T-helper 17 cell (primary cell): ENCODE measurements at regions not wholly inside any gene's neighbourhood (a gene's known extent, or its start where the extent isn't known, plus 50 kb on each side); places are given as distances from the start of the nearest gene placed in this dataset.
A peak's percentile ranks its signal among the peaks of the same experiment; 100 is the strongest.

Source experiments
- ATAC-seq: fragments of 150-1000 bp; cut with Tn5 transposase; 2 replicates; pipeline ENCODE4 v1.10.0; 2021; ENCODE audit warnings: mild to moderate bottlenecking, moderate library complexity
- DNase-seq, 3 donors: peaks; one replicate each; pipeline versions ENCODE4 v3.0.0 to v3.0.0-alpha.2; 2020 to 2021
- H3K9me3 ChIP-seq: one replicate; pipeline ENCODE4 v1.7.0; 2013; ENCODE audit warnings: low read length, mild to moderate bottlenecking; ENCODE audit not compliant: control insufficient read depth, poor library complexity, severe bottlenecking
- H3K27ac Mint-ChIP-seq: one replicate; pipeline ENCODE4 v1.8.0; 2022; ENCODE audit warnings: mild to moderate bottlenecking, moderate library complexity, mixed read lengths
- H3K27me3 Mint-ChIP-seq: one replicate; pipeline ENCODE4 v1.8.0; 2022; ENCODE audit warnings: mixed read lengths
- H3K36me3 Mint-ChIP-seq: one replicate; pipeline ENCODE4 v1.8.0; 2022; ENCODE audit warnings: low read depth, mixed read lengths
- H3K4me1 Mint-ChIP-seq: one replicate; pipeline ENCODE4 v1.8.0; 2022; ENCODE audit warnings: mild to moderate bottlenecking, mixed read lengths
- H3K4me3 Mint-ChIP-seq: one replicate; pipeline ENCODE4 v1.8.0; 2022; ENCODE audit warnings: mild to moderate bottlenecking, moderate library complexity, mixed read lengths

DNA sequence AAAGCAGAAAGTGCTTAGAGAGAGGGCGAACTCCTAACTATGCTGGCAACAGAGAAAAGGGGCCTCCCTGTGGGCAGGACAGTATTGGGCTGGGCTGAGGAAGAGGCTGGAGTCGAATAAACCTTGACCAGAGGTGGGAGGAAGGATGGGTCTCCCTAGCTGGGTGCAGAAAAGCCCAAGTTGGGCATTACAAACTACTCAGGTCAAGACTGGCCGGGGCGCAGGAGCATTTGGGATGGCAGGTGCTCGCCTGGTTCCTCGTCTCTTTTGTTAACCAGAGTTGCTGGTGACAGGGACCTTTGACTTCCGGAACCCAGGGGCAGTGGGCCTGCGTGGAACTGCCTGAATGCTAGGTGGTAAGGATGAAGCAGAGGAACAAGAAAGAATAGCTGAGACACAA, 80.3 kb upstream of the SHISAL1 start:
- peak in 1 of 3 donors; percentile 1 for DNase-seq

DNA sequence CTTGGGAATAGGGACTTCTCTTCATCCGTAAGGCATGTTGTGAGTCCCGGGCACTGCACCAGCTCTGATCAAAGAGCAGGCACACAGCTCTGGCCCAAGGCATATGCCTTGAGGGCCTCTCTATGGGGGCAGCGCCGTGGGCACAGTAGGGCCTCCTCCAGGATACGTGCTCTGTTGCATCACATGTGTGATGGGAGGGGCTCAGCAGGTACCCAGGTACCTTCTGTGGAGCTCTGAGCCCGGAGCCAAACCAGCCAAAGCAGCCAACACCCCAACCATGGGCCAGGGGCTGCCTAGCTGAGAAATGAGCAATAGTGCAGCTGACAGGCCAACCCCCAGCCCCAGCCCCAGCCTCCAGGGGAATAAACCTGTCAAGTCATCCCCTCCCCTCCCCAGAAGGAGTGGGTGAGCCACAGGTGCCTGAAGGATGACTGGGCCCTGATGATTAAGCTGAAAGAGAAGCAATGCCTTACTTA, 79.7 kb upstream of the SHISAL1 start:
- Mint-ChIP-seq H3K27me3 (peaks cover 48% of the 10 kb centered on the region), H3K27ac (peak overlapping the region; percentile 16), H3K36me3 (peaks cover 2% of the 10 kb centered on the region), H3K4me1 (peaks cover 7% of the 10 kb centered on the region), H3K4me3 (no peak overlapping the region)
- DNase-seq, result no peak
- ATAC-seq, result no peak
- H3K9me3 ChIP-seq, result no peaks in the 10 kb centered on the region

More for the DNA sequence above, 80.3 kb upstream of the SHISAL1 start:
- Mint-ChIP-seq H3K4me1 (peaks cover 9% of the 10 kb centered on the region), H3K27me3 (peaks cover 46% of the 10 kb centered on the region), H3K27ac (no peak overlapping the region), H3K36me3 (peaks cover 2% of the 10 kb centered on the region), H3K4me3 (no peak overlapping the region)
- ATAC-seq, result no peak
- no peaks in the 10 kb centered on the region for H3K9me3 ChIP-seq

DNA sequence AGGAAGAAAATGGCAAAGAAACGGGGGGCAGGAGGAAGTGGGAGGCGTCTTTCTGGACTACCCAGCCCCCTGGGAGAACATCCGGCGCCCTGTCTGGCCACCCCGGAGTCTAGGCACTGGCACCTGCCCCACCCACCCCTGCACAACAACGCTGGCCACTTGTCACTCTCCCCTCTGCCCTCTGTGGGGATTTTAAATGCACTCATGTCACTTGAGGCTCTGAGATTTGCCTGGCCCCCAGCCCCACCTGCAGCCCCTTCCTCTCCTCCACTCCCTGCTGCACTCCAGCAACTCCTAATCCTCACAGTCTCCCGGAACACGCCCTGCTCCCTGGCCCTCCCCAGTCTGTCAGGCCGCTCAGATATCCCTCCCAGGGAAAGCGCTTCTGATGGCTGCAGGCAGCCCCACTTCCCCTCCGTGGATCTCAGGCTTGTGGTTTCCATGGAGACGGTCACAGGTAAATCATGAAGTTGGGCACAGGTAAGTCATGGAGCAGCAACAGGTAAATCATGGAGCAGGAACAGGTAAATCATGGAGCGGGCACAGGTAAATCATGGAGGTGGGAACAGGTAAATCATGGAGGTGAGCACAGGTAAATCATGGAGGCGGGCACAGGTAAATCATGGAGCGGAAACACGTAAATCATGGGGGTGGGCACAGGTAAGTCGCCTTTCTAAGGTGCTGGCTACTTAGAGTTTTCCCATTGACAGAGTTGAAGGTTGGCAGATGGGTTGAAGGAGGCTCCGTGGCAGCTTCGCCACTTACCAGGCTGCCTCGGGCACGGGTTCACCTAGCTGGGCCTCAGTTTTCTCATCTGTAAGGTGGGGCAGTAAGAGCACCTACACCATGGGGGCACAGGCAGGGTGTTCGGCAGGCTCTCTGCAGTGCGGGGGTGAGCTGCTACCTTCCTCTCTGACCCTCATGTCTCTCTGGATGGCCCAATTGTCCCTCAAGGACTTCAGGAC, 79.0 kb upstream of the SHISAL1 start:
- H3K4me3 Mint-ChIP-seq, result no peak overlapping the region
- peak overlapping the region; percentile 16 for H3K27ac Mint-ChIP-seq
- no peaks in the 10 kb centered on the region for H3K9me3 ChIP-seq
- H3K36me3 Mint-ChIP-seq, result peaks cover 2% of the 10 kb centered on the region
- H3K4me1 Mint-ChIP-seq, result peaks cover 6% of the 10 kb centered on the region
- DNase-seq, result peak in 1 of 3 donors; percentile 7
- H3K27me3 Mint-ChIP-seq, result peaks cover 52% of the 10 kb centered on the region
- no peak for ATAC-seq

DNA sequence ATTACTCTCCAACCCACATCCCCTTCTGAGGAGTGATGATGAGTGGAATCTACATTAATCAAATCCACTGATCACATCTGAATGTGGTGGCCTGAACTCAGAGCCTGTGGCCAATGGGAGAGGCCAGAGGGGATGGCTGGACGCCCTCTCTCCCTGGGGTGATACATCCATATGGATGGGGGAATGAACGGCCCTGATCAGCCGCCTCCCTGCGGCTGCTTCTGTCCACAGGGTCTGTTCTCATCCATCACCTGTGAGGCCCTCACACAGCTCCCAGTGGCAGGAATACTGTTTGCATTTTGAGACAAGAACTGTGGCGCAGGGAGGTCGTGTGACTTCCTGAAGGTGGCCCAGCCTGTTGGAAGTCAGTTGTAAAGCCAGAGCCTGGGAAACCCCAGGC, 78.3 kb upstream of the SHISAL1 start:
- H3K27ac Mint-ChIP-seq, result no peak overlapping the region
- DNase-seq (no peak), ATAC-seq (no peak)
- H3K4me3 Mint-ChIP-seq, result no peak overlapping the region
- H3K27me3 Mint-ChIP-seq, result peaks cover 56% of the 10 kb centered on the region
- H3K4me1 Mint-ChIP-seq, result peaks cover 5% of the 10 kb centered on the region
- H3K9me3 ChIP-seq, result no peaks in the 10 kb centered on the region
- peaks cover 2% of the 10 kb centered on the region for H3K36me3 Mint-ChIP-seq

DNA sequence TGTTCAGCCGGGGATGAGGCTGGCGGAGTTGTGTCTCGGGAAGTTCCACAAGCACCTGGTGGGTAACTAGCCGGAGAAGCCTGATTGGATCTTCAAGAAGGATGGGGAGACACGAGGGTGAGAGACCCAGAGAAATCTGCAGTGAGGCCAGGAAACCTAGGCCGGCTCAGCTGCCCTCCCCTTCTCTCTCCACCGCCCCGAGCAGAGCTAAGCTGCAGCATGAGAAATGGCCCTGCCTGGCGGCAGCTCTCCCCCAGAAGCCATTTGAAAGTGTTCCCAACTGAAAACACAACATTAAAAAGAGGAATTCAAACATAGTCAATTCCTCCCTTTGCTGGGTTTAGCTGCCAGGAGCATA, 77.8 kb upstream of the SHISAL1 start:
- Mint-ChIP-seq H3K36me3 (peaks cover 2% of the 10 kb centered on the region), H3K4me1 (peaks cover 3% of the 10 kb centered on the region), H3K27me3 (peaks cover 52% of the 10 kb centered on the region), H3K27ac (no peak overlapping the region), H3K4me3 (no peak overlapping the region)
- DNase-seq (no peak), ATAC-seq (no peak)
- no peaks in the 10 kb centered on the region for H3K9me3 ChIP-seq

DNA sequence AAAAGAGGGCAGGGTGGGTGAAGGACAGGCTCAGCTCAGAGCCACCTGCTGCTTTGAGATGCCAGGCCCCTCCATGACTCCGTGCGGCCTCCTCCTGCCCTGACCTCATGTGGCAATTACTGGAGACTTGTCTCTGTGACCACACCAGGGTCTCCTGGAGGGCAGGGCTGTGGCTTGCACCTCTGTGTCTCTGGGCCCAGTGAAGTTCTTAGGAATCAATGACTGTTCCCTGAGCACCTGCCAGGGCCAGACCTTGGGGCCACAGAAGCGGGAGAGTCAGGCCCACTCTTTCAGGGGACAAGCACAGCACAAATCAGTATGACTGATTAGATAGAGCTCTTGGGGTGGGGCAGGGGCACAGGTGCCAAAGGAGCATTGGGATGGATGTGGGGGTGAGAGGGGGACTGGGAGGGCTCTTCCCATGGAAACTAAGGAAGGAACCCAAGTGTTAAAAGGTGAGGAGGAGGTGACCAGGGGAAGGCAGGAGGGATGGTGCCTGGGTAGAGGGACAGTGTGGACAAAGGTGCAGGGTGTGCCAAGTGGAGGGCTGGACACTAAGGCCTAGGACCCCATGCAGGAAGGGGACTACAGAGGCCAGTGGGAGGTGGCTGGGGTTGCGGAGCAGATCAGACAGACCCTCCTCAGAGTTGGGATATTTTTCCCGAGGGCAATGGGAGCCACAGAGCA, 77.3 kb upstream of the SHISAL1 start:
- H3K4me3 Mint-ChIP-seq, result no peak overlapping the region
- H3K27ac Mint-ChIP-seq, result no peak overlapping the region
- no peak for DNase-seq
- H3K4me1 Mint-ChIP-seq, result no peaks in the 10 kb centered on the region
- H3K9me3 ChIP-seq, result no peaks in the 10 kb centered on the region
- no peak for ATAC-seq
- H3K27me3 Mint-ChIP-seq, result peaks cover 47% of the 10 kb centered on the region
- H3K36me3 Mint-ChIP-seq, result no peaks in the 10 kb centered on the region

DNA sequence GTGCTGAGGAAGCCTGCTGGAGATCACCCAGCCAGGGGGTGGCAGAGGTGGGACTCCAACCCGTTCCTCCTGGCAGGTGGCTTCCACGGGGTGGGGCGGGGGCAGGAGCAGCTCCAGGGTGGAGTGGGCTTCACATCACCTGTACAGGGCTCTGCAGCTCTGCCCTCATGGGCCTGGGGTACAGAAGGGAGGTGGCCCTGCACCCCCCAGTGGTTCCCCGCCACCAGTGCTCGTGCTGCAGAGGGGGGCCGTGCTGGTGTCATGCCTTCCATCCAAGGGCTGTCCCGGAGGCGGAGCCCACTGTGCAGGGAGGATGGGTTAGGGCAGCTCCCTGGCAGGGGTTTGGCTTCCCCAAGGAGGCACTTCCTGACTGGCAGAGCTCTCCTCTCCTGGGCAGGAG, 76.4 kb upstream of the SHISAL1 start:
- Mint-ChIP-seq H3K4me3 (no peak overlapping the region), H3K4me1 (no peaks in the 10 kb centered on the region), H3K27me3 (peaks cover 45% of the 10 kb centered on the region), H3K27ac (no peak overlapping the region), H3K36me3 (no peaks in the 10 kb centered on the region)
- H3K9me3 ChIP-seq, result no peaks in the 10 kb centered on the region
- DNase-seq (no peak), ATAC-seq (no peak)

DNA sequence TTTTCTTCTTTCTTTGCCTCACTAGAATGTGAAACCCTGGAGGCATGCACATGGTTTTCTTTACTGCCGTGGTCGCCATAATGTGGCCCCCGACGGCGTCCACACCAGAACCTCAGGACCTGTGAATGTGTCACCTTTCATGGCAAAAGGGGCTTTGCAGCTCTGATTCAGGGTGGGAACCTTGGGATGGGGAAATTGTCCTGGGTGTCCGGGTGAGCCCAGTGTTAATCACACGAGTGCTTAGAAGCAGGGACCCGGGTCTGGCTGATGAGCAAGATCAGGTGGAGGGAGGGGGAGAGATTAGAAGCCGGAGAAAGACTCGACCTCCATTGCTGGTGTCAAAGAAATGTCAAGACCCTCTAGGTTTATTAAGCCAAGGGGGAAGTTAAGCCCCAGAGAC, 74.7 kb upstream of the SHISAL1 start:
- H3K4me1 Mint-ChIP-seq, result no peaks in the 10 kb centered on the region
- H3K9me3 ChIP-seq, result no peaks in the 10 kb centered on the region
- H3K27me3 Mint-ChIP-seq, result peaks cover 48% of the 10 kb centered on the region
- no peak for DNase-seq
- no peak overlapping the region for H3K4me3 Mint-ChIP-seq
- H3K27ac Mint-ChIP-seq, result no peak overlapping the region
- H3K36me3 Mint-ChIP-seq, result no peaks in the 10 kb centered on the region
- no peak for ATAC-seq

DNA sequence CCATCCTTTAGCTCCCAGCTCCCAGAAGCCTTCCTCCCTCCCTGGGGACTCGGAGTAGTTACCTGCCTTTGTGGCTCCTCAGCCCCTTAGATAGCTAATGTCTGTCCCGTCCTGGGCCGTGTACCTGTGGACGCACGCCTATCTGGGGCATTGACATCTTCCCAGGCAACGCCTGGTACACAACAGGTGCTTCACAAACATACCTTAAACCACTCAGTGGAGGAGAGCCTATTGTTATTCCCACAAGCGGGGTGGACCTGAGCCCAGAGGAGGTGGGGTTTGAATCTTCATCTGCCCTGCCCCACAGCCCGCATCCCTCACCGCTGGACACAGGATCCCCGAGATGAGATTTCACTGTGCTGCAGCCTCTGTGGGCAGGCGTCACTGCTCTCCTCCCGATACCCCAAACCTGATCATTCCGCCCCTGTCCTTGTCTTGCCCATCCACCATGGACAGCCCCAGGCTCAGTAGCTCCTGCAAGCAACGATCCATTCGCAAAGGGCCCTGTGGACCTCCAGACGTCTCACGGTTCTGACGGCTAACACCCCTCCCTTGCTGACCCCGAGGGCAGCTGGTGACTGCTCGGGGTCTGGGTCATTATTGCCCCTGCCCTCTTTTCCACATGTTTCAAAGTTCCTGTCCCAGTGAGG, 73.8 kb upstream of the SHISAL1 start:
- no peak for ATAC-seq
- no peak for DNase-seq
- Mint-ChIP-seq H3K4me3 (no peak overlapping the region), H3K27me3 (peaks cover 43% of the 10 kb centered on the region), H3K4me1 (no peaks in the 10 kb centered on the region), H3K36me3 (no peaks in the 10 kb centered on the region), H3K27ac (no peak overlapping the region)
- H3K9me3 ChIP-seq, result no peaks in the 10 kb centered on the region

DNA sequence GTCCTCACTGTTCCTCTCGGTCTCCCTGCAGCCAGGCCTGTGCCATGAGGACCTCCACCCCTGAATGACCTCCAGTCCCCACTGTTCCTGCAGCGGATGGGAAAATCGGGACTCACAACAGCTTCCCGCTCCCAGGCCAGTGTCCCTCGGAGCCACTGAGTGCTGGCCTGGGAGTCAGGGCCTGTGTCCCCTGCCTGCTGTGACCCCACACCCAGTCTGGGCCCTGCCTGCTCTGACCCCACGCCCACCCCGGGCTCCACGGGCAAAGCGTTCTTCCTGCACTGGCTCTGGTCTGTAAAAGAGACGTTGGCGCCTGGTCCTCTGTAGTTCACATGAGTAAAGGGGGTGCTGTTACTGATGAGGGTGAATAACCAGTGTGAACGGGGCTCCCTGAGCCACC, 73.0 kb upstream of the SHISAL1 start:
- ATAC-seq (no peak), DNase-seq (no peak)
- Mint-ChIP-seq H3K4me3 (no peak overlapping the region), H3K27me3 (peaks cover 43% of the 10 kb centered on the region), H3K4me1 (no peaks in the 10 kb centered on the region), H3K27ac (no peak overlapping the region), H3K36me3 (no peaks in the 10 kb centered on the region)
- no peaks in the 10 kb centered on the region for H3K9me3 ChIP-seq

DNA sequence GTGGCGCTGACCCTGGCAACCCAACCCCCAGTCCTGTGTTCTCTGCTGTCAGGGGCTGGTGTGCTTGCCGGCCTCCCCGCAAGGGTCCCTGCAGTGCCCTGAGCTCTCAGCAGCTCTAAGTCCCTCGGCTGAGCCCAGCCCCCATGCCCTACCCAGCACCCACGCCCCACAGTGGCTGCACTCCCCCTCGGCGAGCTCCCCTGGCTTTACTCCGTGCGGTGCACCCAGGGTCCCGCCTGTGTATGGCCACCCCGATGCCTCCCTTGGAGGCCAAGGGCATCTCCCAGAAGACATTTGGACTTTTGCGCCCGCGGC, 72.5 kb upstream of the SHISAL1 start:
- no peaks in the 10 kb centered on the region for H3K4me1 Mint-ChIP-seq
- no peak overlapping the region for H3K4me3 Mint-ChIP-seq
- no peaks in the 10 kb centered on the region for H3K36me3 Mint-ChIP-seq
- no peak overlapping the region for H3K27ac Mint-ChIP-seq
- ATAC-seq (no peak), DNase-seq (no peak)
- no peaks in the 10 kb centered on the region for H3K9me3 ChIP-seq
- peaks cover 39% of the 10 kb centered on the region for H3K27me3 Mint-ChIP-seq

DNA sequence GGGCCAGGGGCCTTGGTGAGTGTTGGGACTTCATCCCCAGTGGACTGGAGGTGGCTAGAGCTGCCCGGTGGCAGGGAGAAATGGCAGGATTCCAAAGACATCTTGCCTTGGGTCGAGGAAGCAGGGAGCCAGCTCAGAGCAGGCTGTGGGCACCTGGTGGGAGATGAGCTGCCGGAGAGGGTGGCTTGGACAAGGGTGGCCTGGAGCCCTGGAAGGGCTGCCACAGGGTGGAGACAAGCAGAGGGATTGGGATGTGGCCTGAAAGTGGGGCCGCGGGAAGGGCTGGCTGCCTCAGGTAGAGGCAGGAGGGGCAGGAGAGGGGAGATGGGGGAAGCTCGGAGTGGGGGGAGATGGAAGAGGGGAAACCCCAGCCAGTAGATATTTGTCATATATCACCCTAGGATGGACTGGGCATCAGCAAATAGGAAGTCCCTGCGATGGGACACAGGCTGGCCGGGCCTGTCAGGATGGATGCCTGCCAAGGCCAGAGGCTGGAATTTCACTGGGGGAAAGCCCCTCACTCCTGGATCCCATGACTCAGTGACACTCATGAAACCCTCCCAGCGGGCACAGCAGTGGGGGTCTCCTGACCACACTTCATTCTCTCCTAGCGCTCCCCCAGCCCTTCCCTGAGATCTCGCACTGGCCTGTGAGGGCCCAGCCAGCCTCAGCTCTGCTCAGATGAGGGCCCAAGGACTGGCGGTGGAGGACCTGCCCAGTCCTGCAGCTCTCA, 72.0 kb upstream of the SHISAL1 start:
- DNase-seq (no peak), ATAC-seq (no peak)
- H3K4me3 Mint-ChIP-seq, result no peak overlapping the region
- H3K9me3 ChIP-seq, result no peaks in the 10 kb centered on the region
- H3K27ac Mint-ChIP-seq, result no peak overlapping the region
- H3K27me3 Mint-ChIP-seq, result peaks cover 37% of the 10 kb centered on the region
- no peaks in the 10 kb centered on the region for H3K4me1 Mint-ChIP-seq
- no peaks in the 10 kb centered on the region for H3K36me3 Mint-ChIP-seq
